B cell (primary cell): ENCODE measurements at regions not wholly inside any gene's neighbourhood (a gene's known extent, or its start where the extent isn't known, plus 50 kb on each side); places are given as distances from the start of the nearest gene placed in this dataset.

Source experiments
- CTCF ChIP-seq: fragments of 200-600 bp; IDR thresholded peaks from one replicate; pipeline ENCODE4 v1.8.0; 2022; ENCODE audit warnings: antibody characterized with exemption, mild to moderate bottlenecking
- EZH2 ChIP-seq: IDR thresholded peaks from 2 replicates; pipeline ENCODE4 v1.6.1; 2012; ENCODE audit warnings: borderline replicate concordance, low read depth, mild to moderate bottlenecking, moderate library complexity, low read length; ENCODE audit not compliant: insufficient read depth, poor library complexity, severe bottlenecking

GRCh38 chr10:8230902-8231301 is 176.4 kb downstream of the GATA3 start:
- no peak for TF ChIP-seq CTCF
- no peak for TF ChIP-seq EZH2
